ENCODE measurements at regions not wholly inside any gene's neighbourhood (a gene's known extent, or its start where the extent isn't known, plus 50 kb on each side); places are given as distances from the start of the nearest gene placed in this dataset.

- TF ChIP-seq CTCF (IDR thresholded peaks at IDR 0.05): no peak
- TF ChIP-seq POLR2A (IDR thresholded peaks at IDR 0.05): no peak
Measured at GRCh38 chr1:94624203-94624602, 82.6 kb upstream of the F3 start.
